ENCODE measurements at regions not wholly inside any gene's neighbourhood (a gene's known extent, or its start where the extent isn't known, plus 50 kb on each side); places are given as distances from the start of the nearest gene placed in this dataset.

- H3K4me1 ChIP-seq, result no peaks in the 10 kb centered on the region
- H3K4me3 ChIP-seq, result no peak overlapping the region
- H3K27me3 ChIP-seq, result peaks cover 0 to 8% (median 0%) of the 10 kb centered on the region in 9 donors
- H3K36me3 ChIP-seq, result no peaks in the 10 kb centered on the region
- H3K27ac ChIP-seq, result no peak overlapping the region
- TF ChIP-seq CTCF (IDR thresholded peaks at IDR 0.05) (no peak), POLR2A (IDR thresholded peaks at IDR 0.05) (no peak)
- peaks cover 0 to 8% (median 0%) of the 10 kb centered on the region in 12 donors for H3K9me3 ChIP-seq
- no peak for ATAC-seq
- no peak for DNase-seq
- intact Hi-C loops (cut with DNase I), result no loop called here
- 83 to 88% (median 85%) methylated on average over 3 of the region's 3 CpGs for WGBS, 4 donors
These were observed 269.3 kb downstream of the SNAPC1 start for GRCh38 chr14:62031504-62031903.

- no peaks in the 10 kb centered on the region for H3K36me3 ChIP-seq
These were observed 291.0 kb downstream of the SNAPC1 start for GRCh38 chr14:62053188-62053587.

GRCh38 chr14:62056789-62057188 is 294.6 kb downstream of the SNAPC1 start:
- DNase-seq (peak in 1 of 5 donors; percentile 49), ATAC-seq (no peak)
- H3K4me3 ChIP-seq, result no peak overlapping the region
- intact Hi-C loops (cut with DNase I), result no loop called here
- TF ChIP-seq CTCF (IDR thresholded peaks at IDR 0.05) (no peak), POLR2A (IDR thresholded peaks at IDR 0.05) (no peak)
- peaks cover 0 to 1% (median 0%) of the 10 kb centered on the region in 12 donors for H3K9me3 ChIP-seq
- WGBS, 4 donors, result 93 to 97% (median 95%) methylated on average over 27 of the region's 27 CpGs
- H3K27ac ChIP-seq, result no peak overlapping the region
- no peaks in the 10 kb centered on the region for H3K27me3 ChIP-seq
- H3K36me3 ChIP-seq, result no peaks in the 10 kb centered on the region
- H3K4me1 ChIP-seq, result no peaks in the 10 kb centered on the region

More at GRCh38 chr14:62053188-62053587, 291.0 kb downstream of the SNAPC1 start:
- Histone ChIP-seq H3K27ac (no peak overlapping the region), H3K27me3 (no peaks in the 10 kb centered on the region), H3K4me3 (no peak overlapping the region), H3K4me1 (no peaks in the 10 kb centered on the region), H3K9me3 (peaks cover 0 to 13% (median 0%) of the 10 kb centered on the region in 12 donors)
- ATAC-seq (no peak), DNase-seq (no peak)
- WGBS, 4 donors, result 76 to 84% (median 79%) methylated on average over 3 of the region's 3 CpGs
- TF ChIP-seq POLR2A (IDR thresholded peaks at IDR 0.05) (no peak), CTCF (IDR thresholded peaks at IDR 0.05) (no peak)
- intact Hi-C loops (cut with DNase I), result no loop called here

- Histone ChIP-seq H3K36me3 (no peaks in the 10 kb centered on the region), H3K27ac (no peak overlapping the region), H3K27me3 (peaks cover 0 to 3% (median 0%) of the 10 kb centered on the region in 9 donors), H3K4me3 (no peak overlapping the region), H3K9me3 (no peaks in the 10 kb centered on the region), H3K4me1 (no peaks in the 10 kb centered on the region)
- intact Hi-C loops (cut with DNase I), result no loop called here
- ATAC-seq (no peak), DNase-seq (no peak)
- WGBS, 4 donors, result 59 to 76% (median 71%) methylated on average over 5 of the region's 5 CpGs
- TF ChIP-seq POLR2A (IDR thresholded peaks at IDR 0.05) (no peak), CTCF (IDR thresholded peaks at IDR 0.05) (no peak)
These were observed 300.4 kb downstream of the SNAPC1 start for GRCh38 chr14:62062645-62063044.

All from heart left ventricle (tissue), 16 donors.